Smooth muscle cell (in vitro differentiated cells): ENCODE measurements at regions not wholly inside any gene's neighbourhood (a gene's known extent, or its start where the extent isn't known, plus 50 kb on each side); places are given as distances from the start of the nearest gene placed in this dataset.
A peak's percentile ranks its signal among the peaks of the same experiment; 100 is the strongest.

Experiments
- DNase-seq: peaks from one replicate; lab custom pipeline; 2025; ENCODE audit not compliant: unreplicated experiment; lab: John Stamatoyannopoulos, UW
- H2AFZ ChIP-seq: fragments of 200-600 bp; sonication (generic); 2 replicates; pipeline ENCODE4 v1.6.0; 2016; ENCODE audit warnings: antibody characterized with exemption, low read depth, mild to moderate bottlenecking
- H3F3A ChIP-seq: fragments of 200-600 bp; sonication (generic); 2 replicates; pipeline ENCODE4 v1.6.0; 2017; ENCODE audit warnings: antibody characterized with exemption, low read depth
- H3K27ac ChIP-seq: fragments of 200-600 bp; sonication (generic); 2 replicates; pipeline ENCODE4 v1.5.1; 2016; ENCODE audit warnings: low read depth, mild to moderate bottlenecking
- H3K27me3 ChIP-seq: fragments of 200-600 bp; sonication (generic); 2 replicates; pipeline ENCODE4 v1.6.1; 2016; ENCODE audit warnings: low read depth, mild to moderate bottlenecking
- H3K36me3 ChIP-seq: fragments of 200-600 bp; sonication (generic); 2 replicates; pipeline ENCODE4 v1.5.1; 2016; ENCODE audit warnings: low read depth
- H3K4me1 ChIP-seq: fragments of 200-600 bp; sonication (generic); 2 replicates; pipeline ENCODE4 v1.5.1; 2016; ENCODE audit warnings: low read depth
- H3K4me2 ChIP-seq: fragments of 200-600 bp; sonication (generic); 2 replicates; pipeline ENCODE4 v1.6.0; 2016; ENCODE audit warnings: mild to moderate bottlenecking
- H3K4me3 ChIP-seq: fragments of 200-600 bp; sonication (generic); 2 replicates; pipeline ENCODE4 v1.5.1; 2016; ENCODE audit warnings: mild to moderate bottlenecking
- H3K79me2 ChIP-seq: fragments of 200-600 bp; sonication (generic); 2 replicates; pipeline ENCODE4 v1.6.0; 2016; ENCODE audit warnings: low read depth, mild to moderate bottlenecking
- H3K9ac ChIP-seq: fragments of 200-600 bp; sonication (generic); 2 replicates; pipeline ENCODE4 v1.6.0; 2016; ENCODE audit warnings: low read depth
- H3K9me3 ChIP-seq: fragments of 200-600 bp; sonication (generic); replicated peaks from 2 replicates; pipeline ENCODE4 v1.5.1; 2016; ENCODE audit warnings: low read depth
- H4K20me1 ChIP-seq: fragments of 200-600 bp; sonication (generic); 2 replicates; pipeline ENCODE4 v1.6.0; 2016; ENCODE audit warnings: low read depth
- CTCF ChIP-seq: fragments of 200-600 bp; sonication (generic); IDR thresholded peaks from 2 replicates; pipeline ENCODE4 v1.5.1; 2017; ENCODE audit warnings: borderline replicate concordance, mild to moderate bottlenecking, antibody characterized with exemption; ENCODE audit not compliant: insufficient read depth, poor library complexity, severe bottlenecking
- WGBS: methylation state at CpG from one replicate; pipeline ENCODE4 v1.1.7; 2016; ENCODE audit warnings: low lambda C conversion rate; 5-methylcytosine and 5-hydroxymethylcytosine counted together

- no peak for DNase-seq
- TF ChIP-seq CTCF = no peak
Observed at GRCh38 chr3:66592927-66593625, 92.3 kb upstream of the LRIG1 start.

GRCh38 chr3:66593978-66594377, 93.2 kb upstream of the LRIG1 start:
- no peaks in the 10 kb centered on the region for H3K36me3 ChIP-seq
- H3K9me3 ChIP-seq = no peaks in the 10 kb centered on the region
- no peak overlapping the region for H3K9ac ChIP-seq
- no peak overlapping the region for H3K4me3 ChIP-seq
- peaks cover 53% of the 10 kb centered on the region for H3K4me1 ChIP-seq
- no peaks in the 10 kb centered on the region for H3K27me3 ChIP-seq
- WGBS = 33% methylated on average over 1 of the region's 1 CpG
- no peaks in the 10 kb centered on the region for H4K20me1 ChIP-seq
- no peak overlapping the region for H2AFZ ChIP-seq
- H3K4me2 ChIP-seq = peak overlapping the region; percentile 79
- H3K27ac ChIP-seq = peak overlapping the region; percentile 71
- H3F3A ChIP-seq = peaks cover 7% of the 10 kb centered on the region
- TF ChIP-seq CTCF = no peak
- no peaks in the 10 kb centered on the region for H3K79me2 ChIP-seq
- no peak for DNase-seq

More at GRCh38 chr3:66592927-66593625, 92.3 kb upstream of the LRIG1 start:
- Histone ChIP-seq H3K36me3 (no peaks in the 10 kb centered on the region), H3K4me2 (peak overlapping the region; percentile 79), H3F3A (peaks cover 7% of the 10 kb centered on the region), H3K9ac (peak overlapping the region; percentile 30), H3K9me3 (no peaks in the 10 kb centered on the region), H3K79me2 (no peaks in the 10 kb centered on the region), H4K20me1 (no peaks in the 10 kb centered on the region), H2AFZ (no peak overlapping the region), H3K4me1 (peaks cover 57% of the 10 kb centered on the region), H3K27me3 (no peaks in the 10 kb centered on the region), H3K27ac (peak overlapping the region; percentile 71), H3K4me3 (peak overlapping the region; percentile 9)
- 12% methylated on average over 11 of the region's 11 CpGs for WGBS

DNA sequence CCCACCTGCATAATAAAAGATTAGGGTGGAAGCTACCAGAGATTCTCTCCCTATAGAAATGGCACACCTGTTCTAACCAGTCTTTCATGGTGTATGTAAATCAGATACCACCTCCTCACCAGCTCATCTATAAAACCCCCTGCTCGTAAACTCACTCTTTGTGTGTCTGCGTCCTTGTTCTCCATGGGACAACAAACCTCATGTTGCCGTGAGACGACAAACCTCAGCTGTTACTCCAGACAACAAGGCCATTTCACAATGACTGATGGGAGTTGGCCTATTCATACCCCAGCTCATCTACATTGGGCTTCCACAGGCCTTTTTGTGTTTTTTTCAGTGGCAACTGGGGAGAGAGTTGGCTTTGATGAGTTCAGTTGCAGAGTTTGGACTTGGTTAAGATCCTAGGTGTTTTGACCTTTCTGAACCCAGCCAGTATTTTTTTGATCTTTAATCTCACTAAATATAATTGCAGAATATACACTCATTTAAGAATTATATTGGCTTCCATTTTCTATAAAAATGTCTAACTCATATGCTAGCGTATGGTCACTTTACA, 96.6 kb upstream of the LRIG1 start:
- H3K4me2 ChIP-seq = no peak overlapping the region
- peaks cover 27% of the 10 kb centered on the region for H3K4me1 ChIP-seq
- no peaks in the 10 kb centered on the region for H3K36me3 ChIP-seq
- WGBS = 94% methylated on average over 5 of the region's 5 CpGs
- H3K79me2 ChIP-seq = no peaks in the 10 kb centered on the region
- H2AFZ ChIP-seq = no peak overlapping the region
- no peaks in the 10 kb centered on the region for H3K27me3 ChIP-seq
- TF ChIP-seq CTCF = no peak
- no peak overlapping the region for H3K4me3 ChIP-seq
- no peaks in the 10 kb centered on the region for H3K9me3 ChIP-seq
- no peaks in the 10 kb centered on the region for H4K20me1 ChIP-seq
- no peak overlapping the region for H3K27ac ChIP-seq
- H3F3A ChIP-seq = no peaks in the 10 kb centered on the region
- no peak overlapping the region for H3K9ac ChIP-seq
- no peak for DNase-seq

GRCh38 chr3:66598168-66598567, 97.3 kb upstream of the LRIG1 start:
- H3K79me2 ChIP-seq = no peaks in the 10 kb centered on the region
- H4K20me1 ChIP-seq = no peaks in the 10 kb centered on the region
- no peaks in the 10 kb centered on the region for H3K36me3 ChIP-seq
- H3K4me1 ChIP-seq = peaks cover 19% of the 10 kb centered on the region
- no peak for TF ChIP-seq CTCF
- no peaks in the 10 kb centered on the region for H3F3A ChIP-seq
- no peak overlapping the region for H2AFZ ChIP-seq
- no peak for DNase-seq
- WGBS = 71% methylated on average over 6 of the region's 6 CpGs
- H3K27me3 ChIP-seq = no peaks in the 10 kb centered on the region
- no peak overlapping the region for H3K27ac ChIP-seq
- no peaks in the 10 kb centered on the region for H3K9me3 ChIP-seq
- no peak overlapping the region for H3K4me3 ChIP-seq
- H3K9ac ChIP-seq = no peak overlapping the region
- no peak overlapping the region for H3K4me2 ChIP-seq
